ENCODE measurements at regions not wholly inside any gene's neighbourhood (a gene's known extent, or its start where the extent isn't known, plus 50 kb on each side); places are given as distances from the start of the nearest gene placed in this dataset.
"Not testable (repeated sequence)": the region's sequence is repeated elsewhere in the genome, so short reads cannot be mapped to it uniquely, and the experiment has no call there.

DNA sequence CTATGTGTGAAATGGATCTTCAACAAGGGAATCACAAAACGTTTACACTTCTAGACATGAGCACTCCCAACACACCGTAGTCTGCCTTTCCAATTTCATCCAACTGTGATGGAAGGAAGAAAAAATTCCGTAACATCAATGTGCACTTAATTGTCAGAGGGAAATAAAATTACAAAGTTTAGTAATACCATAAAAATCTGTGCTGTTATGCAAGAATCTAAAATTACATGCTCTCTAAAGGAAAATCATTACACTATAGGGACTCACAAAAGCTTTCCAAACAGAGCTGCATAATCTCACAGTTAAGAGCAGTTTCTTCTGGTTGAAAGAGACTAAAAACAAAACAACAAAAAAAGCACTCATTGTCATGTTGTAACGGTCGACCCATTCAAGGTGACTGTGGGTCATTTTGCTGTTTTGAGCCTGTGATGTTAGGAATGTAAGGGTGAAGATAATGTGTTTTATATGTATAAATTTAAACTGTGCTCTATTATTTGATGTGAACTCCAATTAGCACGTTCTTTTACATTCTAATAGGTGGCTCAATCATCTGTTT, 698.0 kb downstream of the TDRD15 start:
- no peak overlapping the region for H3K27ac ChIP-seq (ENCODE audit: low read depth, low read length, severe bottlenecking)
- WGBS, 2 experiments (ENCODE audit: insufficient coverage in 2 of 2) = 75% methylated on average over 1 of the region's 6 CpGs; no CpG with 5 or more reads in 1 of the 2 experiments
- no peaks in the 10 kb centered on the region for H3K36me3 ChIP-seq (ENCODE audit: control insufficient read depth, insufficient read depth, low read length)
- no peaks in the 10 kb centered on the region for H3K4me1 ChIP-seq (ENCODE audit: control insufficient read depth, insufficient read depth, low read length, poor library complexity, severe bottlenecking)
- no peak overlapping the region for H3K4me3 ChIP-seq (ENCODE audit: extremely low read depth, insufficient read depth, low read length, poor library complexity, severe bottlenecking)
- H3K9me3 ChIP-seq (ENCODE audit: control insufficient read depth, low read length) = no peaks in the 10 kb centered on the region

DNA sequence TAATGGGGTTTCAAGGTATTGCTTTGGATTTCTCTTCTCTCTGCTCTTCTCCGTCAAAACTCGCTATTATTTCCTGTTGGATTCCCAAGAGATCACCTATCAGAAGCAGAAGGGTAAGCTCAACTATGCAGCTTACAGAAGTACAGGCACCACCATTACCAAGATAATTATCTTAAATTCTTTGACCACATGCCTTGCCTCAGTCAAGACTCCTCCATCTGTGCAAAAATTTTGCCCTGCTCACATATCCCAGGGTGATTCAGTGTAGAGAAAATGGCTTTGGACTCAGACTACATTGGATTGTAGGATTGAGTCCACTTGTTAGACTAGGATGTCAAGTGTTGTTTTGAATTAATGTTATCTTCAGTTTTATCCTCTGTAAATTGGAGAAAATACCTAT, 698.7 kb downstream of the TDRD15 start:
- Histone ChIP-seq H3K4me3 (ENCODE audit: extremely low read depth, insufficient read depth, low read length, poor library complexity, severe bottlenecking) (no peak overlapping the region), H3K27ac (ENCODE audit: low read depth, low read length, severe bottlenecking) (no peak overlapping the region), H3K9me3 (ENCODE audit: control insufficient read depth, low read length) (no peaks in the 10 kb centered on the region), H3K36me3 (ENCODE audit: control insufficient read depth, insufficient read depth, low read length) (no peaks in the 10 kb centered on the region), H3K4me1 (ENCODE audit: control insufficient read depth, insufficient read depth, low read length, poor library complexity, severe bottlenecking) (no peaks in the 10 kb centered on the region)
- 86 to 100% methylated on average over 2 of the region's 2 CpGs for WGBS, 2 experiments (ENCODE audit: insufficient coverage in 2 of 2)

DNA sequence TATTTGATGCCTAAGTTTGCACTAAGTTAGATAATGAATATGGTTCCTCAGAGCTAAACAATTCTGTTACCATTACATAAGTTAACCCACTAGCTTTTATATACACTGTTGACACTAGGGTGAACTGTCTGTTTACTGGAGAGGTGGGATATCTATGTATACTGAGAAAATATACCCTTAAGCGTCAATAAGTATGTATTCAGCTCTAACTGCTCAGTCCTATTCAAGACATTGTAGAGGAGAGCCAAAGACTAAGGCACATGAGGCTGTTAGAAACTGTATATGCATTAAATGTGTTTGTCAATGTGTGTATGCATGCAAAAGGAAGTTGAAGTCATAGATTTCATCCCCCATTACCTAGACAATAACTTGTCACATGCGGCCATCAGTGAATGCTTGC, 710.0 kb downstream of the TDRD15 start:
- no peak overlapping the region for H3K4me3 ChIP-seq (ENCODE audit: extremely low read depth, insufficient read depth, low read length, poor library complexity, severe bottlenecking)
- no peak overlapping the region for H3K27ac ChIP-seq (ENCODE audit: low read depth, low read length, severe bottlenecking)
- H3K9me3 ChIP-seq (ENCODE audit: control insufficient read depth, low read length) = no peaks in the 10 kb centered on the region
- WGBS, 2 experiments (ENCODE audit: insufficient coverage in 2 of 2) = 80% methylated on average over 1 of the region's 2 CpGs; no CpG with 5 or more reads in 1 of the 2 experiments
- H3K4me1 ChIP-seq (ENCODE audit: control insufficient read depth, insufficient read depth, low read length, poor library complexity, severe bottlenecking) = no peaks in the 10 kb centered on the region
- H3K36me3 ChIP-seq (ENCODE audit: control insufficient read depth, insufficient read depth, low read length) = no peaks in the 10 kb centered on the region

- Histone ChIP-seq H3K4me1 (ENCODE audit: control insufficient read depth, insufficient read depth, low read length, poor library complexity, severe bottlenecking) (no peaks in the 10 kb centered on the region), H3K4me3 (ENCODE audit: extremely low read depth, insufficient read depth, low read length, poor library complexity, severe bottlenecking) (no peak overlapping the region), H3K9me3 (ENCODE audit: control insufficient read depth, low read length) (no peaks in the 10 kb centered on the region), H3K36me3 (ENCODE audit: control insufficient read depth, insufficient read depth, low read length) (no peaks in the 10 kb centered on the region), H3K27ac (ENCODE audit: low read depth, low read length, severe bottlenecking) (no peak overlapping the region)
- 92% methylated on average over 2 of the region's 3 CpGs; no CpG with 5 or more reads in 1 of the 2 experiments for WGBS, 2 experiments (ENCODE audit: insufficient coverage in 2 of 2)
These were observed 712.5 kb downstream of the TDRD15 start for GRCh38 chr2:21836261-21836660.

- no peak overlapping the region for H3K4me3 ChIP-seq (ENCODE audit: extremely low read depth, insufficient read depth, low read length, poor library complexity, severe bottlenecking)
- H3K27ac ChIP-seq (ENCODE audit: low read depth, low read length, severe bottlenecking) = no peak overlapping the region
- H3K9me3 ChIP-seq (ENCODE audit: control insufficient read depth, low read length) = no peaks in the 10 kb centered on the region
- H3K36me3 ChIP-seq (ENCODE audit: control insufficient read depth, insufficient read depth, low read length) = no peaks in the 10 kb centered on the region
- no peaks in the 10 kb centered on the region for H3K4me1 ChIP-seq (ENCODE audit: control insufficient read depth, insufficient read depth, low read length, poor library complexity, severe bottlenecking)
- 86% methylated on average over 1 of the region's 1 CpG; no CpG with 5 or more reads in 1 of the 2 experiments for WGBS, 2 experiments (ENCODE audit: insufficient coverage in 2 of 2)
These were observed 713.0 kb downstream of the TDRD15 start for GRCh38 chr2:21836719-21837118.

- no peak overlapping the region for H3K27ac ChIP-seq (ENCODE audit: low read depth, low read length, severe bottlenecking)
- no peak overlapping the region for H3K4me3 ChIP-seq (ENCODE audit: extremely low read depth, insufficient read depth, low read length, poor library complexity, severe bottlenecking)
- no CpG with 5 or more reads among the region's 5 CpGs for WGBS, 2 experiments (ENCODE audit: insufficient coverage in 2 of 2)
- H3K4me1 ChIP-seq (ENCODE audit: control insufficient read depth, insufficient read depth, low read length, poor library complexity, severe bottlenecking) = no peaks in the 10 kb centered on the region
- H3K36me3 ChIP-seq (ENCODE audit: control insufficient read depth, insufficient read depth, low read length) = no peaks in the 10 kb centered on the region
- no peaks in the 10 kb centered on the region for H3K9me3 ChIP-seq (ENCODE audit: control insufficient read depth, low read length)
These were observed 713.6 kb downstream of the TDRD15 start for GRCh38 chr2:21837168-21837960.

- no peak overlapping the region for H3K4me3 ChIP-seq (ENCODE audit: extremely low read depth, insufficient read depth, low read length, poor library complexity, severe bottlenecking)
- H3K36me3 ChIP-seq (ENCODE audit: control insufficient read depth, insufficient read depth, low read length) = no peaks in the 10 kb centered on the region
- H3K9me3 ChIP-seq (ENCODE audit: control insufficient read depth, low read length) = no peaks in the 10 kb centered on the region
- H3K27ac ChIP-seq (ENCODE audit: low read depth, low read length, severe bottlenecking) = no peak overlapping the region
- 44 to 59% methylated on average over 3 of the region's 3 CpGs for WGBS, 2 experiments (ENCODE audit: insufficient coverage in 2 of 2)
- no peaks in the 10 kb centered on the region for H3K4me1 ChIP-seq (ENCODE audit: control insufficient read depth, insufficient read depth, low read length, poor library complexity, severe bottlenecking)
These were observed 717.6 kb downstream of the TDRD15 start for GRCh38 chr2:21841341-21841740.

DNA sequence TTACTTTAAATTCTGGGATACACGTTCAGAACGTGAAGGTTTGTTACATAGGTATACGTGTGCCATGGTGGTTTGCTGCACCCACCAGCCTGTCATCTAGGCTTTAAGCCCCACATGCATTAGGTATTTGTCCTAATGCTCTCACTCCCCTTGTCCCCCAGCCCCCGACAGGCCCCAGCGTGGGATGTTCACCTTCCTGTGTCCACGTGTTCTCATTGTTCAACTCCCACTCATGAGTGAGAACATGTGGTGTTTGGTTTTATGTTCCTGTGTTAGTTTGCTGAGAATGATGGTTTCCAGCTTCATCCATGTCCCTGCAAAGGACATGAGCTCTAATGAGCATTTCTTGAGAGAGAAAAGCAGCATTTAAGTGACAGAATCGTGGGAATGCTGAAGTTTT, 726.6 kb downstream of the TDRD15 start:
- 91 to 100% methylated on average over 2 of the region's 7 CpGs for WGBS, 2 experiments (ENCODE audit: insufficient coverage in 2 of 2)
- not testable (repeated sequence) for H3K9me3 ChIP-seq (ENCODE audit: control insufficient read depth, low read length); H3K36me3 ChIP-seq (ENCODE audit: control insufficient read depth, insufficient read depth, low read length)

DNA sequence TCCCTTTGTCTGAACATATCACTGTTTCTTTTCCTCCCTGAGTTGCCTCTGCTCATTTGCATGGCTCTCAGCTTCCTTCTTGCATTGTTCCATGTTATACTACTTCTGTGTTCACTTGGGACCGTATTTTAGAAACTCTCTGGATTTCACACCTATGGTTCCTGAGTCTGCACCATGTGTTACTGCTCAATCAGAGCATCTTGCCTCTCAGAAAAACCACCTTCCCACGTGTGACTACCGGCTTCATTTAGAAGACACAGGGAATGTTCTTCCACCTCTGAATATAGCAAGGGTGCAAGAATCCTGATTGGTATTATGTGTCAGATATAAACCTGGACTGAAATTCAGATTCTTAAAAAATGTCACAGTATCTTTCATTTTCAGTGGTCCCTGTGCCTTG, 731.2 kb downstream of the TDRD15 start:
- WGBS, 2 experiments (ENCODE audit: insufficient coverage in 2 of 2) = 80 to 93% methylated on average over 1 of the region's 3 CpGs

More for the DNA sequence above, 726.6 kb downstream of the TDRD15 start:
- H3K4me3 ChIP-seq (ENCODE audit: extremely low read depth, insufficient read depth, low read length, poor library complexity, severe bottlenecking); H3K27ac ChIP-seq (ENCODE audit: low read depth, low read length, severe bottlenecking); H3K4me1 ChIP-seq (ENCODE audit: control insufficient read depth, insufficient read depth, low read length, poor library complexity, severe bottlenecking): not testable (repeated sequence)

GRCh38 chr2:21856708-21857107, 732.9 kb downstream of the TDRD15 start:
- WGBS, 2 experiments (ENCODE audit: insufficient coverage in 2 of 2) = 72 to 80% methylated on average over 1 to 3 of the region's 3 CpGs
- Histone ChIP-seq H3K4me1 (ENCODE audit: control insufficient read depth, insufficient read depth, low read length, poor library complexity, severe bottlenecking) (no peaks in the 10 kb centered on the region), H3K36me3 (ENCODE audit: control insufficient read depth, insufficient read depth, low read length) (no peaks in the 10 kb centered on the region), H3K9me3 (ENCODE audit: control insufficient read depth, low read length) (no peaks in the 10 kb centered on the region), H3K4me3 (ENCODE audit: extremely low read depth, insufficient read depth, low read length, poor library complexity, severe bottlenecking) (no peak overlapping the region), H3K27ac (ENCODE audit: low read depth, low read length, severe bottlenecking) (no peak overlapping the region)

More for the DNA sequence above, 731.2 kb downstream of the TDRD15 start:
- H3K4me3 ChIP-seq (ENCODE audit: extremely low read depth, insufficient read depth, low read length, poor library complexity, severe bottlenecking) = no peak overlapping the region
- H3K4me1 ChIP-seq (ENCODE audit: control insufficient read depth, insufficient read depth, low read length, poor library complexity, severe bottlenecking) = no peaks in the 10 kb centered on the region
- H3K36me3 ChIP-seq (ENCODE audit: control insufficient read depth, insufficient read depth, low read length) = no peaks in the 10 kb centered on the region
- no peak overlapping the region for H3K27ac ChIP-seq (ENCODE audit: low read depth, low read length, severe bottlenecking)
- H3K9me3 ChIP-seq (ENCODE audit: control insufficient read depth, low read length) = no peaks in the 10 kb centered on the region

DNA sequence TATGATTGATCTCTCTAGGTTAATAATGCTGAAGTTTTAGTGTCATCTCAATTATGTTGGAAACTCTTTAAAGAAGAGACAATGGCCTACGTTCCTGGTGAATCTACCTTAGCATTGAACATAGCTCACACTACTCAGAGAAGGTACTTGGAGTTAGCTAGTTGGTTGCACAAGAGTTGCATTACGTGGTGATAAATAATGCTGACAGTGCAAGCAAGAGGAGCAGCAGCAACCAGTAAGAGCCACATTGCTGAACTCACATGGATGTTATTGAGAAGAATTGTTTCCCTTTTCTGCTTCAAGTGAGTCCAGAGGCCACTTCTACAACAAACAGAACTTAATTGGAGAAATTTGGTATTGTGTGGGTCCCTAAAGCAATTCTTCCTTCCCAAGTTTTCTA, 737.1 kb downstream of the TDRD15 start:
- 67 to 100% methylated on average over 1 of the region's 2 CpGs for WGBS, 2 experiments (ENCODE audit: insufficient coverage in 2 of 2)
- no peak overlapping the region for H3K27ac ChIP-seq (ENCODE audit: low read depth, low read length, severe bottlenecking)
- no peaks in the 10 kb centered on the region for H3K36me3 ChIP-seq (ENCODE audit: control insufficient read depth, insufficient read depth, low read length)
- H3K4me1 ChIP-seq (ENCODE audit: control insufficient read depth, insufficient read depth, low read length, poor library complexity, severe bottlenecking) = no peaks in the 10 kb centered on the region
- no peak overlapping the region for H3K4me3 ChIP-seq (ENCODE audit: extremely low read depth, insufficient read depth, low read length, poor library complexity, severe bottlenecking)
- H3K9me3 ChIP-seq (ENCODE audit: control insufficient read depth, low read length) = no peaks in the 10 kb centered on the region
